CD4-positive, CD25-positive, alpha-beta regulatory T cell (primary cell): ENCODE measurements at regions not wholly inside any gene's neighbourhood (a gene's known extent, or its start where the extent isn't known, plus 50 kb on each side); places are given as distances from the start of the nearest gene placed in this dataset.

Experiments used
- ATAC-seq, 2 donors: fragments of 150-1000 bp; cut with Tn5 transposase; one replicate each; pipeline ENCODE4 v1.10.0; 2021; ENCODE audit warnings: low read depth in 2 of 2, moderate number of reproducible peaks in 2 of 2, moderate library complexity in 1 of 2
- DNase-seq, 3 donors: peaks; one replicate each; pipeline versions ENCODE4 v3.0.0 to v3.0.0-alpha.2; 2012 to 2022; ENCODE audit warnings: mixed read lengths in 1 of 3
- H3K27ac ChIP-seq: one replicate; pipeline ENCODE4 v1.7.0; 2013; ENCODE audit warnings: mild to moderate bottlenecking, low read length; ENCODE audit not compliant: insufficient read depth, poor library complexity, severe bottlenecking
- H3K27me3 ChIP-seq: one replicate; pipeline ENCODE4 v1.7.0; 2013; ENCODE audit warnings: low read length; ENCODE audit not compliant: control insufficient read depth, insufficient read depth
- H3K36me3 ChIP-seq: one replicate; pipeline ENCODE4 v1.7.0; 2013; ENCODE audit warnings: mild to moderate bottlenecking, low read length, moderate library complexity; ENCODE audit not compliant: control insufficient read depth, insufficient read depth
- H3K4me1 ChIP-seq: 2 replicates; pipeline ENCODE4 v1.7.0; 2013; ENCODE audit warnings: mild to moderate bottlenecking, low read length; ENCODE audit not compliant: insufficient read depth, control insufficient read depth, poor library complexity, severe bottlenecking
- H3K4me3 ChIP-seq: one replicate; pipeline ENCODE4 v1.7.0; 2013; ENCODE audit warnings: low read depth, mild to moderate bottlenecking, low read length, moderate library complexity
- H3K9me3 ChIP-seq, 2 experiments: 1 replicate in 1 of 2; 2 replicates in 1 of 2; pipeline ENCODE4 v1.7.0; 2013; ENCODE audit warnings: low read length in 2 of 2, mild to moderate bottlenecking in 1 of 2, moderate library complexity in 1 of 2; ENCODE audit not compliant: control insufficient read depth in 2 of 2
- H3K27ac Mint-ChIP-seq, 3 donors: one replicate each; pipeline ENCODE4 v1.8.0; 2020 to 2022; ENCODE audit warnings: mild to moderate bottlenecking in 3 of 3, mixed read lengths in 3 of 3, moderate library complexity in 2 of 3
- H3K27me3 Mint-ChIP-seq: one replicate; pipeline ENCODE4 v1.8.0; 2022; ENCODE audit warnings: mild to moderate bottlenecking, mixed read lengths
- H3K36me3 Mint-ChIP-seq: one replicate; pipeline ENCODE4 v1.8.0; 2020; ENCODE audit warnings: mixed read lengths
- H3K4me1 Mint-ChIP-seq, 4 donors: one replicate each; pipeline ENCODE4 v1.8.0; 2020 to 2022; ENCODE audit warnings: mixed read lengths in 4 of 4, mild to moderate bottlenecking in 1 of 4
- H3K4me3 Mint-ChIP-seq, 4 donors: one replicate each; pipeline ENCODE4 v1.8.0; 2020 to 2022; ENCODE audit warnings: mild to moderate bottlenecking in 4 of 4, mixed read lengths in 4 of 4, moderate library complexity in 3 of 4
- H3K9me3 Mint-ChIP-seq, 7 donors: one replicate each; pipeline ENCODE4 v1.8.0; 2020 to 2022; ENCODE audit warnings: mixed read lengths in 7 of 7, mild to moderate bottlenecking in 3 of 7, moderate library complexity in 2 of 7

DNA sequence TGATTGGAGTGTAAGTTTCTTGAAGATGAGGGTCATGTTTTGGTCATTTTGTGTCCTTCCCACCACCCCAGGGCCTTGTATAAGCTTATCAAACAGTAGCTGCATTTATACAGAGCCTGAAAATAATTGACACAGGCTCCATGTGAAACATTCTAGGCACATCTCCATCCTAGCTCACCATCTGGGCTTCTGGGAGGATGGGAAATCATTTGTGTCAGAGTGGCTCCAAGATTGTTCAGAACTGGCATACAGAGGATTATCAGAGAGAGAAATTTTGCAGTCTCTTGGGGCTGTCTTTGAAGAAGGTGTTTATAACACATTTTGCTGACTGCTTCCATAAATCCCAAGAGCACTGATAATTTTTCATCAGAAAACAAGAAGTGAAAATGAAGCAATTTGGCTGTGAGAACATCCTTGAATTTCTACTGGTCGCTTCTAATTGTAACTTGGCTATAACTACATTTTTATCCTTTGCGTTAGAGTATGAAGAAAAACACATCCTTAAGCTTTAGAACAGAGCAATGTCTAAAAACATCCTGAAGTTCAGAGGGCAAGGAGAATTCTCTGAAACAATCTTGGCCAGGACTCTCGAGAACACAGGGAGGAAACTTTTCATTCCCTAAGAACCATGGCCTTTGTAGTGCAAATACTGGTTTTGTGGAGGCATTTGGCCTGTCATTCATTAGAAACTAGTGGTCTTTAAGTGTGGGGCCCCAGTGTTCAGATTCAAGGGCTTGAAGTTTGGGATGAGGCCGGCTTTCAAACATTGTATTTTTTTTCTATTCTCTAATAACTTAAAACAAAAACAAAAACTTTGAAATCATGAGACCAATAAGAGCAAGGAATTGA is 151.1 kb downstream of the DACT1 start:
- Histone ChIP-seq H3K27ac (no peak overlapping the region), H3K36me3 (no peaks in the 10 kb centered on the region), H3K9me3 (no peaks in the 10 kb centered on the region), H3K4me3 (no peak overlapping the region), H3K27me3 (no peaks in the 10 kb centered on the region), H3K4me1 (no peaks in the 10 kb centered on the region)
- no peak overlapping the region for H3K27ac Mint-ChIP-seq
- ATAC-seq (no peak), DNase-seq (no peak)
- no peaks in the 10 kb centered on the region for H3K27me3 Mint-ChIP-seq
- no peak overlapping the region for H3K4me3 Mint-ChIP-seq
- H3K9me3 Mint-ChIP-seq = peaks cover 0 to 3% (median 0%) of the 10 kb centered on the region in 7 donors
- no peaks in the 10 kb centered on the region for H3K36me3 Mint-ChIP-seq
- H3K4me1 Mint-ChIP-seq = no peaks in the 10 kb centered on the region

DNA sequence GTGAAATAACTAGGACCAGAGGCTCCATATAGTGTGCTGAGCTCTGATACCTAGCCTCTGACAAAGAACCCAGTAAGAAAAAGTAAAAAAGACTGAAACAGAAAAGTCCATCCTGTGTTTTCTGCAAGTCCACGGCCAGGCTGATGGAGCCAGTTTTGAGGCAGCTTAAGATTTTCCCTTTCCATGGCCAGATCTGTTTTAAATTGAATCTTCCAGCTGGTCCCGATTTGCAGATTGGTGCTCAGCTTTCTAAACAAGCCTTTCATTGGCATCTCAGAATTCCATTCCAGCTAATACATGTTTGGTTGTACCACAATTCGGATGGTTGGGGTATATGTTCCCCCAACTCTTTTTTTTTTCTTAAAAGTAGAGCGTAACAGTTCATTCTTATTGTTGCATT is 152.0 kb downstream of the DACT1 start:
- no peak overlapping the region for H3K4me3 Mint-ChIP-seq
- Histone ChIP-seq H3K27me3 (no peaks in the 10 kb centered on the region), H3K4me3 (no peak overlapping the region), H3K9me3 (no peaks in the 10 kb centered on the region), H3K36me3 (no peaks in the 10 kb centered on the region), H3K4me1 (no peaks in the 10 kb centered on the region), H3K27ac (no peak overlapping the region)
- H3K9me3 Mint-ChIP-seq = peaks cover 0 to 3% (median 0%) of the 10 kb centered on the region in 7 donors
- no peaks in the 10 kb centered on the region for H3K27me3 Mint-ChIP-seq
- no peak overlapping the region for H3K27ac Mint-ChIP-seq
- DNase-seq (no peak), ATAC-seq (no peak)
- no peaks in the 10 kb centered on the region for H3K4me1 Mint-ChIP-seq
- no peaks in the 10 kb centered on the region for H3K36me3 Mint-ChIP-seq

DNA sequence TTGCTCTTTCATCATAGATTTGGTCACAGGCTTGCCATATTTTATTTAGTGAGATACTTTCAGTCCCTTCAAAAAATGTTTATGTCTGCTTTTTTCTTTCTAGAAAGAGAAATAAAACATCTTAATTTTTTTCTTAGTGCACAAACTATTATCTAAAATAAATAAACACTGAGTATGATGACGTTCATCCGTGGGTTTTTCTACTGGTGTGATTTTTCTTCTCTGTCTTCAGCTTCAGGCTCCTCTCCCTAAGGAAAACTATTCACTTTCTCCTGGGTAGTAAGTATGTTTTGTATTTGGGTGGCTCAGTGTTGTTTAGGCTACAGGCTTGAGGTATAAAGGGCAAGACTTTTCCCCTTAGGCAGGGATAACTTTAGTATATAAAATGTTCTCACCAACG is 154.7 kb downstream of the DACT1 start:
- no peaks in the 10 kb centered on the region for H3K4me1 Mint-ChIP-seq
- H3K4me1 ChIP-seq = no peaks in the 10 kb centered on the region
- no peak overlapping the region for H3K4me3 Mint-ChIP-seq
- peaks cover 0 to 3% (median 0%) of the 10 kb centered on the region in 7 donors for H3K9me3 Mint-ChIP-seq
- no peak overlapping the region for H3K27ac ChIP-seq
- no peaks in the 10 kb centered on the region for H3K36me3 Mint-ChIP-seq
- DNase-seq (no peak), ATAC-seq (no peak)
- no peaks in the 10 kb centered on the region for H3K36me3 ChIP-seq
- H3K4me3 ChIP-seq = no peak overlapping the region
- peak overlapping the region in 1 of 3 donors; percentile 28 for H3K27ac Mint-ChIP-seq
- H3K27me3 Mint-ChIP-seq = no peaks in the 10 kb centered on the region
- H3K9me3 ChIP-seq = no peaks in the 10 kb centered on the region
- no peaks in the 10 kb centered on the region for H3K27me3 ChIP-seq

DNA sequence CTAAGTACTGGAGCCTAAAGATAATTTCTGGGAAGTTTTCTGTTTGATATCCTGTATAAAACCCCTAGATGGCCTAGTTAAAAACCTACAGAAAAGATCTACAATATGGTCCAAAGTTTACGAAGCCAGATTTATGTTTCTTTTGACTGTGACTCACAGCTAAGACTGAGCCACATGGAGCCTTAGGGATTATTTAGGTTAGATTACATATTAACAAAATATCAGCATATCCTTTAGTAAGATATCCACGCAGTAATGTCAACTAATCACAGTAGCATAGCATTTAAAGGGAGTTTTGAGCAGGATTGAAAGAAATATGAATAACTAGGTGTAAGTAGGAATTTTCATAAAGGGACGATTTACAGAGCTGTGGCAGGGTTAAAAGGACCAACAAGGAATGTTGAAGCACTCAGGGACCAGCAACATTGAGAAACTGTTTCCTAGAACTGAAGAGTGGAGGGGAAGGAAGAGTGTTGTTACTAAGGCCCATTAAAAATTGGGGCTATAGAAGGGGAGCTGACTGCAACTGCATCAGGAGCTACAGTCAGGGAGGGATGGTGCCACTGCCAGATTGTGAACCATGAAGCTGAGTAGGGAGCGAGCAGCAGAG is 155.5 kb downstream of the DACT1 start:
- Histone ChIP-seq H3K9me3 (no peaks in the 10 kb centered on the region), H3K36me3 (no peaks in the 10 kb centered on the region), H3K4me1 (no peaks in the 10 kb centered on the region), H3K4me3 (no peak overlapping the region), H3K27me3 (no peaks in the 10 kb centered on the region), H3K27ac (no peak overlapping the region)
- Mint-ChIP-seq H3K4me3 (no peak overlapping the region), H3K9me3 (peaks cover 0 to 3% (median 0%) of the 10 kb centered on the region in 7 donors), H3K27ac (no peak overlapping the region), H3K27me3 (no peaks in the 10 kb centered on the region), H3K4me1 (no peaks in the 10 kb centered on the region), H3K36me3 (no peaks in the 10 kb centered on the region)
- DNase-seq (no peak), ATAC-seq (no peak)

DNA sequence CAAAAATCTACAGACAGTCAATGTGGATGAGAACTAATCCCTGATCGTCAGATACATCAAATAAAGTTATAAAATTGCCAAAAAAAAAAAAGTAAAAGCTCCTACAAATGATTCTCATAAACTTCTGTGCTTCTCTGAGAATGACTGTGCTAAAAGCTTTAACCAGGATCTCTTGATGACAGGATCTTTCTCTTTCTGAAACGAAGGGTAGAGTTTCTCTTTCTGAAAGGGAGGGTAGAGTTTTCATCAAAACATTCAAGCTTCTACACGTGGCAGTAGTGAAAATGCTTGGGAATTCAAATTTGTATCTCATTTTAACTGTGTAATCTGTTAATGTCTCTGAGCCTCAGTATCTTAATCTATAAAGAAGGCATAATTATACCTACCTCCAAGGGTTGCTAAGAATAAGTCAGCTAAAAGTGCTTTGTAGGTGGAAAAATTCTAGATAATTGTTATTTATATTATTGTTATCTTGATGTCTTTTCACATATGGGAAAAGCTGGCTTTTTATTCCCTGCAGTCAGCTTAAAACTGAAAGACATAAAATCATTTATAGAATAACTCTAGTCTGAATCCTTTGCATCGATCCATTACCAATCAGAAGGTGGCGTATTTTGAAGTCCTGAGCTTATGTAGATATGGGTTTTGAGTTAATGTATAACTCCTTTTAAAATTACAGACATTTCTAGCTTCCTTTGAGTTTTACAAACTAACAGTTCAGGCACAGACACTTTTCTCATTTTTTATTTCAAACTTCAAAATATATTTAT is 157.4 kb downstream of the DACT1 start:
- no peaks in the 10 kb centered on the region for H3K36me3 ChIP-seq
- H3K27me3 Mint-ChIP-seq = no peaks in the 10 kb centered on the region
- ATAC-seq = no peak
- DNase-seq = no peak
- H3K27ac Mint-ChIP-seq = no peak overlapping the region
- peaks cover 0 to 3% (median 0%) of the 10 kb centered on the region in 7 donors for H3K9me3 Mint-ChIP-seq
- no peaks in the 10 kb centered on the region for H3K4me1 ChIP-seq
- H3K4me3 ChIP-seq = no peak overlapping the region
- no peak overlapping the region for H3K27ac ChIP-seq
- no peaks in the 10 kb centered on the region for H3K9me3 ChIP-seq
- H3K27me3 ChIP-seq = no peaks in the 10 kb centered on the region
- H3K4me1 Mint-ChIP-seq = no peaks in the 10 kb centered on the region
- H3K4me3 Mint-ChIP-seq = no peak overlapping the region
- no peaks in the 10 kb centered on the region for H3K36me3 Mint-ChIP-seq

DNA sequence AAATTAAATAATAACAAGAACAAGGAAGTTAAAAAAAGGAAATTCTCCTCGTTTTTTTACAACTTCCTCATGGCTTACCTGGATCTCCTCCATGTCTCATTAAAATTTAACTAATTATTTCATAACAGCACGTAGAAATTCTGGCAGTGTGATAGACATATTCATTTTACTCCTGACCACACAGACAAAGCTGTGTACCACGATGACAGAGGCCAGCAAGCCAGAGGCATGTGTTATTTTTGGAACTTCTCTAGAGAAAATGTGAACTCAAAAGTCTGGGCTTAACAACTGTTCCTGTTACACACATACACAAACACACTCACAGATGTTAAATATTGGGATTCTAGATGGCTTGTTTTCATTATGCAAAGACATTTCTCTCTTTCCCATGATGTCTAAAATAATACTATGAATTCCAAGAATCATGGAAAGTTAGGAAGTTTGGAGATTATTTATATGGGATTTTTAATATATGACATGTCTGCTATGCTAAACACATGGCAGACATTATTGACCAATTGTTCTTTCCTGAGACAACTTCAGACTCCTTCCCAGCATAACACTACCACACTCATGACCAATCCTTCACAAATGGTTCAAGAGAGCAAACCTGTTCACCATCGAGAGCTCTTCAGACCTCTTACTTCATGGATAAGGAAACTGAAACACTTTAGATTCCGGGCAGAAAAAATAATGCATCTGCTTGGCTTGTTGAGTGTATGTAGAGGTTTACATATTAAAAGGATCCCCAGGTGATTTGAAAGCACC is 158.7 kb downstream of the DACT1 start:
- H3K27me3 ChIP-seq = no peaks in the 10 kb centered on the region
- Mint-ChIP-seq H3K27ac (no peak overlapping the region), H3K36me3 (no peaks in the 10 kb centered on the region), H3K27me3 (peaks cover 1% of the 10 kb centered on the region), H3K4me1 (no peaks in the 10 kb centered on the region), H3K9me3 (peaks cover 0 to 3% (median 0%) of the 10 kb centered on the region in 7 donors), H3K4me3 (no peak overlapping the region)
- no peaks in the 10 kb centered on the region for H3K36me3 ChIP-seq
- ATAC-seq = no peak
- no peaks in the 10 kb centered on the region for H3K4me1 ChIP-seq
- H3K9me3 ChIP-seq = no peaks in the 10 kb centered on the region
- no peak overlapping the region for H3K4me3 ChIP-seq
- no peak for DNase-seq
- no peak overlapping the region for H3K27ac ChIP-seq

DNA sequence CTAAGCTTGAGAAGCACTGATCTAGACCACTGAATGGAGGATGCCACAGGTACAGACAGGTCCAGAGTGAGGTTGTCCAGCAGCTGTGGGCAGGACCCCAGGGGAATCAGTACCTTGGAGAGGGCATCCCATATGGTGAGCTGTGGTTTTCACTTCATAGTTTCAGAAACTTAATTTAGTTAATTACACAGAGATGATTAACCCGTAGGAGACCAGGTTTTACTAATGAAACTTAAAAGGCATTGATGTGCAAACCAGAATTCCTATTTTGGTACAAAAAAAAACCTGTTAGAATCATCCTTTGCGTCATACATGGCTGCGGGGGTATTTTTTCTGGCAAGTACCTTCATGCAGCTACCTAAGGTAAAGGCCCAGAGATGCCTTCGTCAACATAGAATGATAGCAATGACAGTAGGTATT is 159.3 kb downstream of the DACT1 start:
- H3K4me3 Mint-ChIP-seq = no peak overlapping the region
- H3K27ac ChIP-seq = no peak overlapping the region
- H3K27ac Mint-ChIP-seq = no peak overlapping the region
- no peaks in the 10 kb centered on the region for H3K4me1 ChIP-seq
- ATAC-seq = no peak
- H3K4me1 Mint-ChIP-seq = no peaks in the 10 kb centered on the region
- peaks cover 0 to 3% (median 0%) of the 10 kb centered on the region in 7 donors for H3K9me3 Mint-ChIP-seq
- H3K4me3 ChIP-seq = no peak overlapping the region
- no peaks in the 10 kb centered on the region for H3K27me3 ChIP-seq
- peaks cover 4% of the 10 kb centered on the region for H3K27me3 Mint-ChIP-seq
- no peaks in the 10 kb centered on the region for H3K36me3 Mint-ChIP-seq
- DNase-seq = no peak
- H3K36me3 ChIP-seq = no peaks in the 10 kb centered on the region
- no peaks in the 10 kb centered on the region for H3K9me3 ChIP-seq
